Neural crest cell (in vitro differentiated cells): ENCODE measurements at regions not wholly inside any gene's neighbourhood (a gene's known extent, or its start where the extent isn't known, plus 50 kb on each side); places are given as distances from the start of the nearest gene placed in this dataset.
"Not testable (repeated sequence)": the region's sequence is repeated elsewhere in the genome, so short reads cannot be mapped to it uniquely, and the experiment has no call there.

Source experiments
- DNase-seq: peaks from one replicate; pipeline ENCODE4 v3.0.0; 2021; ENCODE audit warnings: low read depth, mixed read lengths, low spot score
- H3K27ac Mint-ChIP-seq: one replicate; pipeline ENCODE4 v1.8.0; 2021; ENCODE audit warnings: mild to moderate bottlenecking, mixed read lengths; ENCODE audit not compliant: unreplicated experiment
- H3K27me3 Mint-ChIP-seq: 2 replicates; pipeline ENCODE4 v1.8.0; 2021; ENCODE audit warnings: low read depth, mild to moderate bottlenecking, mixed read lengths
- H3K36me3 Mint-ChIP-seq: 2 replicates; pipeline ENCODE4 v1.8.0; 2021; ENCODE audit warnings: low read depth, mild to moderate bottlenecking, mixed read lengths
- H3K4me1 Mint-ChIP-seq: 2 replicates; pipeline ENCODE4 v1.8.0; 2021; ENCODE audit warnings: mixed read lengths
- H3K4me3 Mint-ChIP-seq: one replicate; pipeline ENCODE4 v1.8.0; 2021; ENCODE audit warnings: mild to moderate bottlenecking, mixed read lengths
- H3K9me3 Mint-ChIP-seq: 2 replicates; pipeline ENCODE4 v1.8.0; 2021; ENCODE audit warnings: mixed read lengths
- TF ChIP-seq, protein P1 (sequence below): fragments of 200-600 bp; sonication (generic); conservative IDR thresholded peaks from 2 replicates; pipeline ENCODE4 v1.5.0; 2021; ENCODE audit warnings: antibody characterized with exemption, mild to moderate bottlenecking

DNA sequence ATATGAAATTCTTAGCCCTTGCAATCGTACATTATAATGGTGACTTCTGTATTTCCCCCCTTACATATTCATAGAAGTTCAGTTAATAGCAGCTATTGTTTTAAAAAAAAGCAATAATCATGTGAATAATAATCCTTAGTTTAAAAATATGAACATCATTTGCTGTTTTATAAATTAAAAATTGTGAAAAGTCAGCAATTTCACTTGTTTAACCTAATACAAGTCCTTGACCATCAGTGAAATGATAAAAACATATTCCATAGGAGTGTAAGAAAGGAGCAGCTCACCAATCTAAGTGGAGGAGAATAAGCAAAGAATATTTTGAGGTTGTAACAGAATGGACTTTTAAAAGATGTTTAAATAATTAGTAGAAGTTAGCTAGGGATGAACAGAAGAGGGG lies 650.2 kb downstream of the SUCLG1 start:
- Mint-ChIP-seq H3K27ac (no peak overlapping the region), H3K9me3 (peaks cover 5% of the 10 kb centered on the region), H3K36me3 (no peaks in the 10 kb centered on the region), H3K4me3 (no peak overlapping the region), H3K4me1 (no peaks in the 10 kb centered on the region), H3K27me3 (no peaks in the 10 kb centered on the region)
- no peak for DNase-seq
- TF ChIP-seq, protein P1, sequence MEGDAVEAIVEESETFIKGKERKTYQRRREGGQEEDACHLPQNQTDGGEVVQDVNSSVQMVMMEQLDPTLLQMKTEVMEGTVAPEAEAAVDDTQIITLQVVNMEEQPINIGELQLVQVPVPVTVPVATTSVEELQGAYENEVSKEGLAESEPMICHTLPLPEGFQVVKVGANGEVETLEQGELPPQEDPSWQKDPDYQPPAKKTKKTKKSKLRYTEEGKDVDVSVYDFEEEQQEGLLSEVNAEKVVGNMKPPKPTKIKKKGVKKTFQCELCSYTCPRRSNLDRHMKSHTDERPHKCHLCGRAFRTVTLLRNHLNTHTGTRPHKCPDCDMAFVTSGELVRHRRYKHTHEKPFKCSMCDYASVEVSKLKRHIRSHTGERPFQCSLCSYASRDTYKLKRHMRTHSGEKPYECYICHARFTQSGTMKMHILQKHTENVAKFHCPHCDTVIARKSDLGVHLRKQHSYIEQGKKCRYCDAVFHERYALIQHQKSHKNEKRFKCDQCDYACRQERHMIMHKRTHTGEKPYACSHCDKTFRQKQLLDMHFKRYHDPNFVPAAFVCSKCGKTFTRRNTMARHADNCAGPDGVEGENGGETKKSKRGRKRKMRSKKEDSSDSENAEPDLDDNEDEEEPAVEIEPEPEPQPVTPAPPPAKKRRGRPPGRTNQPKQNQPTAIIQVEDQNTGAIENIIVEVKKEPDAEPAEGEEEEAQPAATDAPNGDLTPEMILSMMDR, result no peak

DNA sequence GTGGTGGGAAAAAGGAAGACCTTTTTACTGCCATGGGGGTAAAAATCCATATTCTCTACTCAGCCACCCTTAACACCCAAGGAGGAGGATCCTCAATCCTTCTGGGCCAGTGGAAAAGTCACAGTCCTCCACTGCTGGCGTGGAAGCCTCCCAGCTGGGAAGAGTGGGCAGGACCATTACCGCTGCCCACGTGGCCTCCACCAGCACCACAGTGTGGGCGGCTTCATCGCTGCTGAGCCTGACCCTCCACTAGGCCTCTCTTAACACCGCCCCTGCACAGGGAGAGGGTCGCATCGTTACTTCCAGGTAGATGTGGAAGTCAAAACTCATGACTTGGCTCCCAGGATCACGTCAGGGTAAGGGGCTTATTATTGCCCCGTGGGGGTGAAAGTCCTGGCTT lies 656.5 kb downstream of the SUCLG1 start:
- H3K27ac Mint-ChIP-seq, result no peak overlapping the region
- TF ChIP-seq, protein P1, result no peak
- H3K36me3 Mint-ChIP-seq, result no peaks in the 10 kb centered on the region
- H3K4me1 Mint-ChIP-seq, result no peaks in the 10 kb centered on the region
- no peak for DNase-seq
- no peaks in the 10 kb centered on the region for H3K9me3 Mint-ChIP-seq
- H3K4me3 Mint-ChIP-seq, result no peak overlapping the region
- H3K27me3 Mint-ChIP-seq, result no peaks in the 10 kb centered on the region

- H3K4me1 Mint-ChIP-seq, result no peaks in the 10 kb centered on the region
- no peak for DNase-seq
- TF ChIP-seq, protein P1, result no peak
- no peak overlapping the region for H3K4me3 Mint-ChIP-seq
- H3K36me3 Mint-ChIP-seq, result no peaks in the 10 kb centered on the region
- peaks cover 2% of the 10 kb centered on the region for H3K9me3 Mint-ChIP-seq
- H3K27ac Mint-ChIP-seq, result no peak overlapping the region
- H3K27me3 Mint-ChIP-seq, result no peaks in the 10 kb centered on the region
Observed at GRCh38 chr2:83795777-83796176, 663.3 kb downstream of the SUCLG1 start.

- not testable (repeated sequence) for H3K4me3 Mint-ChIP-seq, DNase-seq, H3K36me3 Mint-ChIP-seq, H3K4me1 Mint-ChIP-seq, H3K9me3 Mint-ChIP-seq, H3K27me3 Mint-ChIP-seq, H3K27ac Mint-ChIP-seq
Observed at GRCh38 chr2:83790467-83790866, 668.6 kb downstream of the SUCLG1 start.

- not testable (repeated sequence) for H3K27me3 Mint-ChIP-seq, H3K4me3 Mint-ChIP-seq, H3K36me3 Mint-ChIP-seq, H3K27ac Mint-ChIP-seq, H3K4me1 Mint-ChIP-seq, H3K9me3 Mint-ChIP-seq, DNase-seq
Observed at GRCh38 chr2:83789674-83790073, 669.4 kb downstream of the SUCLG1 start.

GRCh38 chr2:83788938-83789566 lies 670.0 kb downstream of the SUCLG1 start:
- H3K36me3 Mint-ChIP-seq, H3K4me1 Mint-ChIP-seq, H3K4me3 Mint-ChIP-seq, DNase-seq, H3K27me3 Mint-ChIP-seq, H3K9me3 Mint-ChIP-seq, H3K27ac Mint-ChIP-seq: not testable (repeated sequence)

GRCh38 chr2:83787189-83787588 lies 671.9 kb downstream of the SUCLG1 start:
- Mint-ChIP-seq H3K4me3 (no peak overlapping the region), H3K4me1 (no peaks in the 10 kb centered on the region), H3K27ac (no peak overlapping the region), H3K27me3 (no peaks in the 10 kb centered on the region), H3K9me3 (no peaks in the 10 kb centered on the region), H3K36me3 (no peaks in the 10 kb centered on the region)
- TF ChIP-seq, protein P1, result no peak
- no peak for DNase-seq
